Neural progenitor cell (in vitro differentiated cells): ENCODE measurements at regions not wholly inside any gene's neighbourhood (a gene's known extent, or its start where the extent isn't known, plus 50 kb on each side); places are given as distances from the start of the nearest gene placed in this dataset.

ENCODE experiments used
- EZH2 ChIP-seq: fragments of 200-600 bp; sonication (generic); IDR thresholded peaks from 2 replicates; pipeline ENCODE4 v1.6.1; 2017; ENCODE audit warnings: antibody characterized with exemption, mild to moderate bottlenecking, moderate library complexity
- EZH2phosphoT487 ChIP-seq: fragments of 200-600 bp; sonication (generic); IDR thresholded peaks from 2 replicates; pipeline ENCODE4 v1.6.1; 2017; ENCODE audit warnings: antibody characterized with exemption
- TF ChIP-seq, protein P1 (sequence below): fragments of 200-600 bp; sonication (generic); IDR thresholded peaks from 2 replicates; pipeline ENCODE4 v1.5.1; 2017; ENCODE audit warnings: antibody characterized with exemption, mild to moderate bottlenecking

DNA sequence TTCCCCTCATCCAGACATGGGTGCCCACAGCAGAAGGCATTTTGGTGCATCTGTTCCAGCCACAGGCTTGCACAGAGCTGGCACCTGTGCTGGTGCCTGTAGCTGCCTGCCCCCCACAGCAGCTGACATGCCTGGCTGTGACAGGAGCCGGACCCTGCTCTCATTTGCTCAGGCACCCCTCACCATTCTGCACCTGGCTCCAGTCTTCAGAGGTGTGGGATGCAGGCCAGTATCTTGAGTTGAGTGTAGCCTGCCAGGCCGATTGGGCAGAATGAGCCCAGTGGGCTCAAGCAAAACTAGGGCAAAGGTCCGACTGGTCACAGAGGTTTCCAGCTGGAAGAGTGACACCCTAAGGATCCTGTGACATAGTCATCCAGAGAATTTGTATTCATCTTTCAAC is 887.7 kb downstream of the CDH11 start:
- TF ChIP-seq, protein P1, sequence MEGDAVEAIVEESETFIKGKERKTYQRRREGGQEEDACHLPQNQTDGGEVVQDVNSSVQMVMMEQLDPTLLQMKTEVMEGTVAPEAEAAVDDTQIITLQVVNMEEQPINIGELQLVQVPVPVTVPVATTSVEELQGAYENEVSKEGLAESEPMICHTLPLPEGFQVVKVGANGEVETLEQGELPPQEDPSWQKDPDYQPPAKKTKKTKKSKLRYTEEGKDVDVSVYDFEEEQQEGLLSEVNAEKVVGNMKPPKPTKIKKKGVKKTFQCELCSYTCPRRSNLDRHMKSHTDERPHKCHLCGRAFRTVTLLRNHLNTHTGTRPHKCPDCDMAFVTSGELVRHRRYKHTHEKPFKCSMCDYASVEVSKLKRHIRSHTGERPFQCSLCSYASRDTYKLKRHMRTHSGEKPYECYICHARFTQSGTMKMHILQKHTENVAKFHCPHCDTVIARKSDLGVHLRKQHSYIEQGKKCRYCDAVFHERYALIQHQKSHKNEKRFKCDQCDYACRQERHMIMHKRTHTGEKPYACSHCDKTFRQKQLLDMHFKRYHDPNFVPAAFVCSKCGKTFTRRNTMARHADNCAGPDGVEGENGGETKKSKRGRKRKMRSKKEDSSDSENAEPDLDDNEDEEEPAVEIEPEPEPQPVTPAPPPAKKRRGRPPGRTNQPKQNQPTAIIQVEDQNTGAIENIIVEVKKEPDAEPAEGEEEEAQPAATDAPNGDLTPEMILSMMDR, result no peak
- TF ChIP-seq EZH2, result no peak
- TF ChIP-seq EZH2phosphoT487, result no peak
